ENCODE measurements at regions not wholly inside any gene's neighbourhood (a gene's known extent, or its start where the extent isn't known, plus 50 kb on each side); places are given as distances from the start of the nearest gene placed in this dataset.
A peak's percentile ranks its signal among the peaks of the same experiment; 100 is the strongest.

DNA sequence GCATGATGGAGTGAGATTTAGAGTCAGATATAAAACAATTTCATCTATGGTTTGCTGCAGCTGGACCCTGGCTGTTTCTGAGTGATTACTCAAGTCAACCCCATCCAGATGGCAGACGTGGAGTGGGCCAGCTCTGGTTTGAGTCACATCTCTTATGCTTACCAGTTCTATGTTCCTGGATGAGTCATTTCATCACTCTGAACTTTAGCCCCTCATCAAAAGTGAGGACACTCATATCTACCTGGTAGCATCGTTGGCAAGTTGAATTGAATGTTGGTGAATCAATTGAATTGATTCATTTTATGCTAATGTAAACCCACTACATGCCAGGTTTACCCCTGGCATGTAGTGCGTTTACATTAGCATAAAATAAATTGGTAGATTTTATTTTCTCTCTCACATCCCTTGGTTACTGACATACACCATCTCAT is 176.4 kb downstream of the FGF18 start:
- TF ChIP-seq, protein P1, sequence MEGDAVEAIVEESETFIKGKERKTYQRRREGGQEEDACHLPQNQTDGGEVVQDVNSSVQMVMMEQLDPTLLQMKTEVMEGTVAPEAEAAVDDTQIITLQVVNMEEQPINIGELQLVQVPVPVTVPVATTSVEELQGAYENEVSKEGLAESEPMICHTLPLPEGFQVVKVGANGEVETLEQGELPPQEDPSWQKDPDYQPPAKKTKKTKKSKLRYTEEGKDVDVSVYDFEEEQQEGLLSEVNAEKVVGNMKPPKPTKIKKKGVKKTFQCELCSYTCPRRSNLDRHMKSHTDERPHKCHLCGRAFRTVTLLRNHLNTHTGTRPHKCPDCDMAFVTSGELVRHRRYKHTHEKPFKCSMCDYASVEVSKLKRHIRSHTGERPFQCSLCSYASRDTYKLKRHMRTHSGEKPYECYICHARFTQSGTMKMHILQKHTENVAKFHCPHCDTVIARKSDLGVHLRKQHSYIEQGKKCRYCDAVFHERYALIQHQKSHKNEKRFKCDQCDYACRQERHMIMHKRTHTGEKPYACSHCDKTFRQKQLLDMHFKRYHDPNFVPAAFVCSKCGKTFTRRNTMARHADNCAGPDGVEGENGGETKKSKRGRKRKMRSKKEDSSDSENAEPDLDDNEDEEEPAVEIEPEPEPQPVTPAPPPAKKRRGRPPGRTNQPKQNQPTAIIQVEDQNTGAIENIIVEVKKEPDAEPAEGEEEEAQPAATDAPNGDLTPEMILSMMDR (IDR thresholded peaks at IDR 0.05; ENCODE audit: borderline replicate concordance, extremely low read depth, insufficient read depth), result no peak
- H3K4me3 ChIP-seq (ENCODE audit: low read length in 3 of 3), result no peak overlapping the region
- no peaks in the 10 kb centered on the region for H3K36me3 ChIP-seq (ENCODE audit: control insufficient read depth in 2 of 3, insufficient read depth in 3 of 3, low read length in 3 of 3)
- peaks cover 0 to 4% (median 0%) of the 10 kb centered on the region in 3 donors for H3K9me3 ChIP-seq (ENCODE audit: control insufficient read depth in 2 of 3, insufficient read depth in 1 of 3, low read length in 3 of 3)
- no peaks in the 10 kb centered on the region for H3K27me3 ChIP-seq (ENCODE audit: control insufficient read depth, insufficient read depth, low read length)
- H3K27ac ChIP-seq (ENCODE audit: low read depth in 2 of 2, low read length in 2 of 2), result no peak overlapping the region
- DNase-seq, result no peak
- no peaks in the 10 kb centered on the region for H3K4me1 ChIP-seq (ENCODE audit: control insufficient read depth in 2 of 3, insufficient read depth in 2 of 3, low read depth in 1 of 3, low read length in 3 of 3)
- intact Hi-C loops (cut with DNase I), result no loop called here
- FAIRE-seq, result no peak
- no peak overlapping the region for H3K9ac ChIP-seq (ENCODE audit: low read length in 3 of 3)

DNA sequence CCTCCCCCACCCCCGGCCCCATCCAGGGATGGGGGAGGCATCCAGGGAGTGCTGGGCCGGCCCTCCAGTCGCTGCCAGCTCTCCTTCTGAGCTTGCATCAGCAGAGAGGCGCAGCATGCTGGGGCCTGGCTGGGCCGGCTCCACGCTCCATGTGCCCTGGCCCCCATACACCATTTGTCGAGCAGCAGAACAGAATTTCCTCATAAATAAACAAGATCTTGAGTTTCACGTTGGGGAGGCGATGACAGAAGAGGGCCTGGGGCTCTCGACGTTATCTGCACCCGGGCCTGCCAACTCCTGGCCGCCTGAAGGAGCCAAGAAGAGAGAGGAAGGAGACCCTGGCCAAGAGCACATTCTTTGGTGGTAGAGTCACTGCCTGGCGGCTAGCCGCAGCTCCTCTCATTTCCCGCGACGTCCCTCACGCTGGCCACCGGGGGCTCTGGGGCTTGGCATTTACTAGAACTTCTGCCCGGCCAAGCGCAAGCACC is 177.0 kb downstream of the FGF18 start:
- Histone ChIP-seq H3K27me3 (ENCODE audit: control insufficient read depth, insufficient read depth, low read length) (no peaks in the 10 kb centered on the region), H3K9ac (ENCODE audit: low read length in 3 of 3) (no peak overlapping the region), H3K27ac (ENCODE audit: low read depth in 2 of 2, low read length in 2 of 2) (no peak overlapping the region), H3K9me3 (ENCODE audit: control insufficient read depth in 2 of 3, insufficient read depth in 1 of 3, low read length in 3 of 3) (peaks cover 0 to 4% (median 0%) of the 10 kb centered on the region in 3 donors), H3K4me1 (ENCODE audit: control insufficient read depth in 2 of 3, insufficient read depth in 2 of 3, low read depth in 1 of 3, low read length in 3 of 3) (no peaks in the 10 kb centered on the region), H3K36me3 (ENCODE audit: control insufficient read depth in 2 of 3, insufficient read depth in 3 of 3, low read length in 3 of 3) (no peaks in the 10 kb centered on the region), H3K4me3 (ENCODE audit: low read length in 3 of 3) (no peak overlapping the region)
- TF ChIP-seq, protein P1 (IDR thresholded peaks at IDR 0.05; ENCODE audit: borderline replicate concordance, extremely low read depth, insufficient read depth), result no peak
- intact Hi-C loops (cut with DNase I), result no loop called here
- DNase-seq, result peak in 1 of 5 donors; percentile 53
- FAIRE-seq, result no peak

DNA sequence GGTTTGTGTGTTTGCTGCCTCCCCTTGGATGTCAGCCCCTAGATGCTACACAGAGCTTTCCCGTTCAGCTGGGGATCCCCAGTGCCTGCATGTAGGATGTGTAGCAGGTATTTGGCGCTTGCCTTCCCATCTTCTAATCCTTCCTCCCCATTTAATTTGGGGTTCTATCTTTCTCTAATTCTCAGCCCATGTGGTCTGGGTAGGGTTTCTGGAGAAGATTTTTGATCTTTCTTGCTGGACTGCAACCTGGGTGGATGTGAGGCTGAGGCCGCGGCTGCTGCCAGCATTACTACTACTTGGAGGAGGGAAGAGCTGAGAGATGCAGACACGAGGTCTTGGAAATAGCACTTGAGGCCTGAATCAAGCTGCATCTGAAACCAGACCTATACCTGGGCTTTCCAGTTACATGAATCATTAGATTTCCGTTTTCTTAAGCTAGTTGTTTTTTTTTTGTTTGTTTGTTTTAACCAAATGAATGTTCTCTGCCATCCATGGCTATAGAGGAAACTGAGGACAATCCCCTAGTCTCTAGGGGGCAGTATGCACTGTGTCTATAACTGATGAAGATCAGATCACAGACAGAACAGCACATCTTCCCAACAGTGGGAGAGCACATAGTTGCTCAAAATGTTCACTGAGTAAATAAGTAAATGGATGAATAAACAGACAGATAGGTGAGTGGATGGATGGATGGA is 178.6 kb downstream of the FGF18 start:
- FAIRE-seq, result no peak
- Histone ChIP-seq H3K4me1 (ENCODE audit: control insufficient read depth in 2 of 3, insufficient read depth in 2 of 3, low read depth in 1 of 3, low read length in 3 of 3) (no peaks in the 10 kb centered on the region), H3K27ac (ENCODE audit: low read depth in 2 of 2, low read length in 2 of 2) (no peak overlapping the region), H3K4me3 (ENCODE audit: low read length in 3 of 3) (no peak overlapping the region), H3K9ac (ENCODE audit: low read length in 3 of 3) (no peak overlapping the region), H3K36me3 (ENCODE audit: control insufficient read depth in 2 of 3, insufficient read depth in 3 of 3, low read length in 3 of 3) (no peaks in the 10 kb centered on the region), H3K27me3 (ENCODE audit: control insufficient read depth, insufficient read depth, low read length) (no peaks in the 10 kb centered on the region), H3K9me3 (ENCODE audit: control insufficient read depth in 2 of 3, insufficient read depth in 1 of 3, low read length in 3 of 3) (peaks cover 0 to 4% (median 0%) of the 10 kb centered on the region in 3 donors)
- TF ChIP-seq, protein P1 (IDR thresholded peaks at IDR 0.05; ENCODE audit: borderline replicate concordance, extremely low read depth, insufficient read depth), result no peak
- intact Hi-C loops (cut with DNase I), result no loop called here
- DNase-seq, result no peak
